ENCODE measurements at regions not wholly inside any gene's neighbourhood (a gene's known extent, or its start where the extent isn't known, plus 50 kb on each side); places are given as distances from the start of the nearest gene placed in this dataset.

DNA sequence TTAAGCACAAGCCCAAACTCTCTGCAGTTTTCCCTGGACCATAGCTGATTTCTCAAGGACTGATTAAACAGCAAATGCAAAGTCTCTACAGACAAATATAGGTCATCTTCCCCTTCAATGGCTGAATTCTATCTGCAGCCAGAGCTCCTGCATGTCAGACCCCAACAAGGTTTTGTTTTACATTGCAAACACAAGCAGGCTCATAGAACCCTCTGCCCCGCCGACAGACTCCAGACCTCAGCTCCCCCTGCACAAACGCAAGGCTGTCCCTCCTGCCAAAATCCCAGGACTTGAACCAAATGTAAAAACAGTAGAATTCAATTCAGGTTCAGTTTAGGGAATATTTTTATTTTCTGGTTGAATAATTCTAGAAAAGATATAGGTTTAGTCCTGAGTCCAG, 526.7 kb upstream of the TRPC7 start:
- no peak overlapping the region for H3K27ac ChIP-seq
- no peak for TF ChIP-seq ZFX (IDR thresholded peaks at IDR 0.05; ENCODE audit: borderline replicate concordance)
- TF ChIP-seq, protein P1, sequence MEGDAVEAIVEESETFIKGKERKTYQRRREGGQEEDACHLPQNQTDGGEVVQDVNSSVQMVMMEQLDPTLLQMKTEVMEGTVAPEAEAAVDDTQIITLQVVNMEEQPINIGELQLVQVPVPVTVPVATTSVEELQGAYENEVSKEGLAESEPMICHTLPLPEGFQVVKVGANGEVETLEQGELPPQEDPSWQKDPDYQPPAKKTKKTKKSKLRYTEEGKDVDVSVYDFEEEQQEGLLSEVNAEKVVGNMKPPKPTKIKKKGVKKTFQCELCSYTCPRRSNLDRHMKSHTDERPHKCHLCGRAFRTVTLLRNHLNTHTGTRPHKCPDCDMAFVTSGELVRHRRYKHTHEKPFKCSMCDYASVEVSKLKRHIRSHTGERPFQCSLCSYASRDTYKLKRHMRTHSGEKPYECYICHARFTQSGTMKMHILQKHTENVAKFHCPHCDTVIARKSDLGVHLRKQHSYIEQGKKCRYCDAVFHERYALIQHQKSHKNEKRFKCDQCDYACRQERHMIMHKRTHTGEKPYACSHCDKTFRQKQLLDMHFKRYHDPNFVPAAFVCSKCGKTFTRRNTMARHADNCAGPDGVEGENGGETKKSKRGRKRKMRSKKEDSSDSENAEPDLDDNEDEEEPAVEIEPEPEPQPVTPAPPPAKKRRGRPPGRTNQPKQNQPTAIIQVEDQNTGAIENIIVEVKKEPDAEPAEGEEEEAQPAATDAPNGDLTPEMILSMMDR (IDR thresholded peaks at IDR 0.05) = no peak

DNA sequence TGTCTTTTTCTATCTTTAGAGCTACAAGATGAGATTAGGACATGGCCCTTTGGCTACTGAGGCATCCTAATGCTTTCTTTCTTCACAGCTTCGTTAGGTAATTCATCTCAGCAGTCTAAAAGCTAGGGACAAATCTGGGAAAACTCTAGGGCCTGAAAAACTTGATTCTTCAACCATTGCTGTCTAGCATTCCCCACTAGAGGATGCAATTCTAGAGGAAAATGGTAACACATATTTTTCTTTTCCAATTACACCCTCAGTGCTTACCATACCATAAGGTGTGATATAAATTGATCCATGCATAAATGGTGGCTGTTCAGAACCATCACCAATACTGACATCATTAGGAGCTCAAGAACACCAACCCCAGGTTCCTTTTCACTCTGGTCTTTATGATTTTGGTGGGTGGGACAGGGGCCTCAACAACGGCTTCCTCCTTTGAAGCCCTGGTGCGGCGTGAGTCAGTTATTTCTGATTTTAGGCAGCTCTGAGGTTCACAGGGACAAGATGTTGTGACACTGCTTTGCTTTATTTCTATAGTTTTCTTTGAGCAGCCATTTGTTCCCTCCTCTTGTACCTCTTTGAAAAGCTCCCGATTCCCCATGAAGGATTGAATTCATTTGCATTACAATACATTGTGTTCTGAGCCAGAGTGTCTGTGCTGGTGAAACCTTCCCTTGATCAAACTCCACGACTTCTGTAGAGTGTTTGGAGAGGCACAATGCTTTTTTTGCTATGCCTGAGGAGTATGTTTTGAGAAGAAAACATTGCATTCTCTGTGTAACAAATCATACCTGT, 526.0 kb upstream of the TRPC7 start:
- H3K27ac ChIP-seq = no peak overlapping the region
- TF ChIP-seq ZFX (IDR thresholded peaks at IDR 0.05; ENCODE audit: borderline replicate concordance) = no peak
- TF ChIP-seq, protein P1 (IDR thresholded peaks at IDR 0.05) = no peak

DNA sequence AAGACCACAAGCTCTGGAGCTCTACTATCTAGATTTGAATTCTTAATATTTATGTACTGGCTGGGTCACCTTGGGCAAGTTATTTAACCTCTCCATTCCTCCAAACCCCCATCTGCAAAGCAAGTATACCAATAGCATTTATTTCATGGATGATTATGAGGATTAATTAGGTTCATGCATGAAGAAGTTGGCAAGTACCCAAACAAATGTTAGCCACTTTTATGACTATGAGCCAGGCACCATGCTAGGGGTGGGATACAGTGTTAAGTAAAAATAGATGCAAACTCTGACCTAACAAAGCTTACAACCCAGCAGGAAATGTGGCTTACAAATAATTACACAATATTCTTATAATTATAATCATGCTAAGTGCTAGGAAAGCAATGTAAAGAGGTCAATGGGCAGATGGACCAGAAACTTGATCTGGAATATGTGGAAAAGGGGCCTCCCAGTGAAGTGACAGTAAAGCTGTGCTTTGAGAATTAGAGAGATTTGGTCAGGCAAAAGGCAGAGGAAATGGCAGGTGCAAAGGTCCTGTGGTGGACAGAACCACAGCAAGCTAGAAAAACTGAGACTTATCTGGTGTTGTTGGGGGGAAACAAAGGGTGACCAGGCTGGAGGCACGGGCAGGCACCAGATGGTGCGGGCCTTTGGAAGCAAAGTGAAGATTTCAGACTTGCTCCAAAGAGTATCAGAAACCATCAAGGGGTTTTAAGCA, 525.2 kb upstream of the TRPC7 start:
- no peak for TF ChIP-seq ZFX (IDR thresholded peaks at IDR 0.05; ENCODE audit: borderline replicate concordance)
- TF ChIP-seq, protein P1 (IDR thresholded peaks at IDR 0.05) = no peak
- no peak overlapping the region for H3K27ac ChIP-seq

DNA sequence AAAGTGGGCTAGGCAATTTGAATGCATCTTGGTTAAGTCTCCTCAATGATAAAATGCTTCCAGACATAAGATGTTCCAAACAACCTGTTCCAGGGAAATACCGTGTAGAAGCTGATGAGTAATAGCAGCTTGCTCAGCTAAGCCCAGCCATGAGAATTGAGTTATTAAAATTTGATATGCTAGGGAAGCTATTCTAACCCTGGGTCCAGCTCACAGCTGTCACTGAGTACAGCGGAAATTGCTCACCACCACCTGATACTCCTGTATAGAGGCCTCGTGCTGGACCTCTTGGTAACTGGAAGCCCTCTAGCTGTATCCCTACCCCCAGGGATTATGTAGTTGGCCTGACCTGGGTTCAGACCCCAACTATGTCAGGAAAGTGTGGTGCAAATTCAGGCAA, 521.3 kb upstream of the TRPC7 start:
- TF ChIP-seq, protein P1 (IDR thresholded peaks at IDR 0.05) = no peak
- no peak for TF ChIP-seq ZFX (IDR thresholded peaks at IDR 0.05; ENCODE audit: borderline replicate concordance)
- no peak overlapping the region for H3K27ac ChIP-seq

DNA sequence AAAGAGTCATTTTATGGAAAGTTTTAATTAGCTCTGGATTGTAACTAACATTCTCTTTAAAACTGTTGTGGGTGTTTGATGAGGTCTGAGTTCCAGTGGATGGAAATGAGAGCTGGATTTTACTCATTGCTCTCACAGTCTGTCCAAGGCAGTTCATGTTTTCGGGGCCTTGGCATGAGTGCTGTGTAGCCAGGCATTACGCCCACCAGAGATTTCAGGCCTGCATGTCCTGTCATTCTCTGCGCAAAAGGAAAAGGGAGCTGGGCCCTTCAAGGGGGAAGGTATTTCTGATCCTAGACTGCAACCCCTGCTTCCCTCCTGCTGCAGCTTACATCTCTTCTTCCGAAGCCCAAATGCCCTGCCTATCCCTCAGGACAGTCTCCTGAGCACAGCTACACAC, 499.6 kb upstream of the TRPC7 start:
- TF ChIP-seq, protein P1 (IDR thresholded peaks at IDR 0.05) = no peak
- no peak for TF ChIP-seq ZFX (IDR thresholded peaks at IDR 0.05; ENCODE audit: borderline replicate concordance)
- no peak overlapping the region for H3K27ac ChIP-seq

DNA sequence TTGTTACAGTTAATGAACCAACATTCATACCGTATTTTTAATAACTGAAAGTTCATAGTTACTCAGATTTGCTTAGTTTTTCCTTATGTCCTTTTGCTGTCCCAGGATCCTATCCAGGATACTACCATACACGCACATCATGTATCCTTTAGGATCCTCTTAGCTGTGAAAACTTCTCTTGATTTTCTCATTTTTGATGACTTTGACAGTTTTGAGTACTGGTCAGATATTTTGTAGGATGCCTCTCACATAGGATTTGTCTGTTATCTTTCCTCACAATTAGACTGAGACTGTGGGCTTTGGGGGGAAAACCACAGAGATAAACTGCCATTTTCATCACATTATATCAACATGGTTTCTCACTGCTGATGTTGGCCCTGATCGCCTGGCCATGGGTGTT, 491.3 kb upstream of the TRPC7 start:
- TF ChIP-seq, protein P1 (IDR thresholded peaks at IDR 0.05) = no peak
- no peak for TF ChIP-seq ZFX (IDR thresholded peaks at IDR 0.05; ENCODE audit: borderline replicate concordance)
- H3K27ac ChIP-seq = no peak overlapping the region

DNA sequence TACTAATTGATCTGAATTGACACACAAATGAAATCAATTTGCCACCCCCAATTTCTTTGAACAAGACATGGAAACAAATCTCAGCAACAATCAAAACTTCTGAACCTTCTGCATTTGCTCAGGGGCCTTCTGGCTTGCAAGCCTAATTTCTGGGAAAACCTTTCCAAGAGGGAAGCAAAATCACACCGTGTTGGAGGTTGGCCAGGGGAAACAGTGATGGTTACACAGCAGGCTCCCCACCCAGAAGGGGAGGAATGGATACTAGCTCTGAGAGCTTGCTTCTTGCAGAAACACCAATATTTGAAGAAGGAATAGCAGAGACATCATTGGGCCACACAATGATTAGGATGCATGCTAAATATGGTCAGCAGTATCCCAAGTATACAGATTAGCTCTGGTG, 488.6 kb upstream of the TRPC7 start:
- no peak overlapping the region for H3K27ac ChIP-seq
- no peak for TF ChIP-seq ZFX (IDR thresholded peaks at IDR 0.05; ENCODE audit: borderline replicate concordance)
- TF ChIP-seq, protein P1 (IDR thresholded peaks at IDR 0.05) = no peak

All from 22Rv1 (cell line).